ENCODE measurements at regions not wholly inside any gene's neighbourhood (a gene's known extent, or its start where the extent isn't known, plus 50 kb on each side); places are given as distances from the start of the nearest gene placed in this dataset.

DNA sequence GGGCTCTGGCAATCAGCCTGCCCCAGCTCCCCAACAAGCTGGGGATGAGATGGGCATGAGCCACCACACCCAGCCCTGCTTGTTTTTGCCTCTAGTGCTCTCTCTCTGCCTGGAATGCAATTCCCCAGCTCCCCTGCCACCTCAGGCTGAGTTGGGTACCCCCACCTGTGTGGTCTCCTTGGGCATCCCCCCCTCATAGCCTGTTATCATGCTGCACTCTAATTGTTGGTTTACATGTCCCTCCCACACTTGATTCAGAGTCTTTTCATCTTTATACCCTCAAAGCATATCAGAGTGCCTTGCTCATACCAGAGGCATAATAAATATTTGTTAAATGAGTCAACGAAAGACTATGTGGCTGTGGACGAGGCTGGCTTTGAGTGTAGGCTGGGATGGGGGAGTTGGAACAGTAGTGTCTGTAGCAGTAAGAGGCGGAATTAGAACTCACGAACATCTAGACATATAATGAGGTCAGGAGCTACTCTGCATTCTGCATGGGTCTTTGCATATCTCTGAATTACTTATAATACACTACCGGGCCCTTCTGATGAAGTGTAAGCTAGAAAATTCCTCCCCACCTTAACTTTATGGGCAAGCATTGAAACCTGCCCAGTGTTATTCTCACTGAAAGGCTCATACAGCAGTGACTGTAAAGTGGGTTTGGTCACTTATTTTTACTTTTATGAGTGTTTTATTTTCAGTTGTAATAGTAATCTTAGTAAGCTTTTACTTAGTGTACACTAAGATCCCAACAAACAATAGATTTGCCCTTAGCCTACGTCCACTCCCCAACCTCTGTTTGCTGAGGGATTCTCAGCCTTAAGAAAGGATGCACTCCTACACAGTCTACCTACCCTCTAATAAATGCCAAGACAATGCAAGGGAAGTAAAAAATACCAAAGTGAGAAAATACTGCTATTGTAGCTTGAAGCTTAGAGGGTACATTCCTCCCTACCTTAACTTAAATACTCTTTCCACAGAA is 58.7 kb downstream of the EDN1 start:
- H3K27me3 ChIP-seq (replicated peaks in 1 of 4; ENCODE audit: control extremely low read depth in 1 of 4, control insufficient read depth in 3 of 4, insufficient read depth in 4 of 4, low read length in 3 of 4), result peaks cover 0 to 2% (median 0%) of the 10 kb centered on the region in 4 experiments
- H3K4me2 ChIP-seq (replicated peaks; ENCODE audit: low read depth, low read length, poor library complexity, severe bottlenecking), result no peak overlapping the region
- H3K36me3 ChIP-seq (replicated peaks in 1 of 2; ENCODE audit: control extremely low read depth in 1 of 2, control insufficient read depth in 1 of 2, extremely low read depth in 1 of 2, insufficient read depth in 2 of 2, low read length in 1 of 2), result no peaks in the 10 kb centered on the region
- no peak overlapping the region for H3K9ac ChIP-seq (ENCODE audit: low read length)
- Mint-ChIP-seq H3K27ac (no peak overlapping the region), H3K9me3 (ENCODE audit: insufficient read depth) (peaks cover 11% of the 10 kb centered on the region), H3K4me1 (no peaks in the 10 kb centered on the region), H3K4me3 (no peak overlapping the region), H3K27me3 (peaks cover 16% of the 10 kb centered on the region)
- no peaks in the 10 kb centered on the region for H3K4me1 ChIP-seq (ENCODE audit: control insufficient read depth in 2 of 2, insufficient read depth in 2 of 2, low read length in 2 of 2)
- no peak overlapping the region for H3K4me3 ChIP-seq (ENCODE audit: control extremely low read depth in 1 of 5, extremely low read depth in 1 of 5, insufficient read depth in 1 of 5, low read depth in 2 of 5, low read length in 4 of 5)
- H3K79me2 ChIP-seq (ENCODE audit: control insufficient read depth, insufficient read depth, low read length), result no peaks in the 10 kb centered on the region
- ATAC-seq (ENCODE audit: low read depth), result no peak
- intact Hi-C loops (cut with micrococcal nuclease), result no loop called here
- no peak for TF ChIP-seq EZH2 (IDR thresholded peaks at IDR 0.05; ENCODE audit: borderline replicate concordance, insufficient read depth, low read depth, low read length, poor library complexity, severe bottlenecking)
- TF ChIP-seq, protein P1, sequence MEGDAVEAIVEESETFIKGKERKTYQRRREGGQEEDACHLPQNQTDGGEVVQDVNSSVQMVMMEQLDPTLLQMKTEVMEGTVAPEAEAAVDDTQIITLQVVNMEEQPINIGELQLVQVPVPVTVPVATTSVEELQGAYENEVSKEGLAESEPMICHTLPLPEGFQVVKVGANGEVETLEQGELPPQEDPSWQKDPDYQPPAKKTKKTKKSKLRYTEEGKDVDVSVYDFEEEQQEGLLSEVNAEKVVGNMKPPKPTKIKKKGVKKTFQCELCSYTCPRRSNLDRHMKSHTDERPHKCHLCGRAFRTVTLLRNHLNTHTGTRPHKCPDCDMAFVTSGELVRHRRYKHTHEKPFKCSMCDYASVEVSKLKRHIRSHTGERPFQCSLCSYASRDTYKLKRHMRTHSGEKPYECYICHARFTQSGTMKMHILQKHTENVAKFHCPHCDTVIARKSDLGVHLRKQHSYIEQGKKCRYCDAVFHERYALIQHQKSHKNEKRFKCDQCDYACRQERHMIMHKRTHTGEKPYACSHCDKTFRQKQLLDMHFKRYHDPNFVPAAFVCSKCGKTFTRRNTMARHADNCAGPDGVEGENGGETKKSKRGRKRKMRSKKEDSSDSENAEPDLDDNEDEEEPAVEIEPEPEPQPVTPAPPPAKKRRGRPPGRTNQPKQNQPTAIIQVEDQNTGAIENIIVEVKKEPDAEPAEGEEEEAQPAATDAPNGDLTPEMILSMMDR (IDR thresholded peaks at IDR 0.05), result no peak
- WGBS (ENCODE audit: insufficient coverage), result no CpG with 5 or more reads among the region's 6 CpGs
- H2AFZ ChIP-seq (ENCODE audit: insufficient read depth, low read depth, low read length, poor library complexity, severe bottlenecking), result no peak overlapping the region
- H3K27ac ChIP-seq (ENCODE audit: low read length in 2 of 2), result no peak overlapping the region
- H4K20me1 ChIP-seq (ENCODE audit: control insufficient read depth, insufficient read depth, low read length, poor library complexity, severe bottlenecking), result no peaks in the 10 kb centered on the region
- DNase-seq, result no peak
- ChIA-PET POLR2A (no interaction called here), CTCF (interaction anchor here (0.6 kb wide), 1 partner anchor 702 kb away, joined by 5 read pairs; no protein-coding TSS in a partner anchor)
- peaks cover 0 to 24% (median 17%) of the 10 kb centered on the region in 3 donors for H3K9me3 ChIP-seq (ENCODE audit: control extremely low read depth in 1 of 3, control insufficient read depth in 2 of 3, insufficient read depth in 1 of 3, low read length in 2 of 3)

DNA sequence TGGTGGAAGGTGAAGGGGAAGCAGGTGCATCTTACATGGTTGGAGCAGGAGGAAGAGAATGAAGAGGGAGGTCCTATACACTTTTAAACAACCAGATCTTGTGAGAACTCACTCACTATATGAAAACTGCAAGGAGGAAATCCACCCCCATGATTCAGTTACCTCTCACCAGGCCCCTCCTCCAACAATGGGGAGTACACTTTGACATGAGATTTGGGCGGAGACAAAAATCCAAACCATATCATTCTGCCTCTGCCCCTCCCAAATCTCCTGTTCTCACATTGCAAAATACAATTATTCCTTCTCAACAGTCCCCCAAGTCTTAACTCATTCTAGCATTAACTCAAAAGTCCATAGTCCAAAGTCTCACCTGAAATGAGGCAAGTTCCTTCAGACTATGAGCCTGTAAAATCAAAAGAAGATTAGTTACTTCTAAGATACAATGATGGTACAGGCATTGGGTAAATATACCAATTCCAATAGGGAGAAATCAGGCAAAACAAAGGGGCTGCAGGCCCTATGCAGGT is 60.5 kb downstream of the EDN1 start:
- TF ChIP-seq, protein P1 (IDR thresholded peaks at IDR 0.05), result no peak
- Mint-ChIP-seq H3K4me3 (no peak overlapping the region), H3K4me1 (peaks cover 14% of the 10 kb centered on the region), H3K27me3 (peaks cover 12% of the 10 kb centered on the region), H3K9me3 (ENCODE audit: insufficient read depth) (peaks cover 11% of the 10 kb centered on the region), H3K27ac (no peak overlapping the region)
- Histone ChIP-seq H3K27ac (ENCODE audit: low read length in 2 of 2) (no peak overlapping the region), H3K9ac (ENCODE audit: low read length) (no peak overlapping the region), H2AFZ (ENCODE audit: insufficient read depth, low read depth, low read length, poor library complexity, severe bottlenecking) (no peak overlapping the region), H3K9me3 (ENCODE audit: control extremely low read depth in 1 of 3, control insufficient read depth in 2 of 3, insufficient read depth in 1 of 3, low read length in 2 of 3) (peaks cover 0 to 24% (median 17%) of the 10 kb centered on the region in 3 donors), H3K27me3 (replicated peaks in 1 of 4; ENCODE audit: control extremely low read depth in 1 of 4, control insufficient read depth in 3 of 4, insufficient read depth in 4 of 4, low read length in 3 of 4) (no peaks in the 10 kb centered on the region), H3K36me3 (replicated peaks in 1 of 2; ENCODE audit: control extremely low read depth in 1 of 2, control insufficient read depth in 1 of 2, extremely low read depth in 1 of 2, insufficient read depth in 2 of 2, low read length in 1 of 2) (no peaks in the 10 kb centered on the region), H3K4me3 (ENCODE audit: control extremely low read depth in 1 of 5, extremely low read depth in 1 of 5, insufficient read depth in 1 of 5, low read depth in 2 of 5, low read length in 4 of 5) (no peak overlapping the region), H4K20me1 (ENCODE audit: control insufficient read depth, insufficient read depth, low read length, poor library complexity, severe bottlenecking) (no peaks in the 10 kb centered on the region), H3K4me2 (replicated peaks; ENCODE audit: low read depth, low read length, poor library complexity, severe bottlenecking) (no peak overlapping the region), H3K4me1 (ENCODE audit: control insufficient read depth in 2 of 2, insufficient read depth in 2 of 2, low read length in 2 of 2) (peaks cover 12 to 14% of the 10 kb centered on the region in 2 donors), H3K79me2 (ENCODE audit: control insufficient read depth, insufficient read depth, low read length) (no peaks in the 10 kb centered on the region)
- ATAC-seq (ENCODE audit: low read depth), result no peak
- intact Hi-C loops (cut with micrococcal nuclease), result no loop called here
- ChIA-PET POLR2A (no interaction called here), CTCF (no interaction called here)
- no peak for DNase-seq
- WGBS (ENCODE audit: insufficient coverage), result 100% methylated on average over 1 of the region's 1 CpG
